Fibroblast of lung (primary cell): ENCODE measurements at regions not wholly inside any gene's neighbourhood (a gene's known extent, or its start where the extent isn't known, plus 50 kb on each side); places are given as distances from the start of the nearest gene placed in this dataset.

ENCODE experiments used
- DNase-seq, 2 donors: peaks; one replicate each; pipeline versions ENCODE4 v3.0.0 to v3.0.0-alpha.2; 2010; ENCODE audit warnings: low read depth in 2 of 2
- H2AFZ ChIP-seq: 2 replicates; pipeline ENCODE4 v1.5.1; 2012; ENCODE audit warnings: low read length, control low read depth, inconsistent platforms
- H3K27ac ChIP-seq: 2 replicates; pipeline ENCODE4 v1.5.1; 2011; ENCODE audit warnings: low read length, control low read depth; ENCODE audit not compliant: insufficient read depth
- H3K27me3 ChIP-seq: 2 replicates; pipeline ENCODE4 v1.5.1; 2011; ENCODE audit warnings: mild to moderate bottlenecking, low read length; ENCODE audit not compliant: control insufficient read depth, insufficient read depth
- H3K36me3 ChIP-seq: 2 replicates; pipeline ENCODE4 v1.5.1; 2011; ENCODE audit warnings: low read length; ENCODE audit not compliant: control insufficient read depth, insufficient read depth
- H3K4me1 ChIP-seq: 2 replicates; pipeline ENCODE4 v1.5.1; 2011; ENCODE audit warnings: low read length; ENCODE audit not compliant: control insufficient read depth, insufficient read depth; ENCODE audit errors: extremely low read depth
- H3K4me2 ChIP-seq: 2 replicates; pipeline ENCODE4 v1.5.1; 2011; ENCODE audit warnings: low read length, control low read depth; ENCODE audit not compliant: insufficient read depth; ENCODE audit errors: extremely low read depth
- H3K4me3 ChIP-seq, 4 experiments: fragments of 200-600 bp in 1 of 4; sonication (generic) in 1 of 4; replicated peaks in 1 of 4; 2 replicates each; pipeline ENCODE4 v1.5.1; 2011 to 2016; ENCODE audit warnings: low read length in 4 of 4, low read depth in 3 of 4, mild to moderate bottlenecking in 3 of 4, control low read depth in 2 of 4, inconsistent platforms in 1 of 4, mixed read lengths in 1 of 4; ENCODE audit not compliant: insufficient read depth in 1 of 4; ENCODE audit errors: control extremely low read depth in 1 of 4
- H3K79me2 ChIP-seq: 2 replicates; pipeline ENCODE4 v1.5.1; 2012; ENCODE audit warnings: mild to moderate bottlenecking, low read length, inconsistent platforms; ENCODE audit not compliant: control insufficient read depth, insufficient read depth
- H3K9ac ChIP-seq: 2 replicates; pipeline ENCODE4 v1.5.1; 2011; ENCODE audit warnings: mild to moderate bottlenecking, low read length, control low read depth; ENCODE audit not compliant: insufficient read depth
- H3K9me3 ChIP-seq: 2 replicates; pipeline ENCODE4 v1.5.1; 2012; ENCODE audit warnings: low read depth, low read length; ENCODE audit not compliant: control insufficient read depth, insufficient read depth
- H4K20me1 ChIP-seq: 2 replicates; pipeline ENCODE4 v1.5.1; 2011; ENCODE audit warnings: low read length; ENCODE audit not compliant: control insufficient read depth, insufficient read depth; ENCODE audit errors: extremely low read depth
- CTCF ChIP-seq, 2 donors: IDR thresholded peaks in 1 of 2; conservative IDR thresholded peaks in 1 of 2; 1 replicate in 1 of 2; 2 replicates in 1 of 2; pipeline ENCODE4 v1.5.1; 2011 to 2012; ENCODE audit warnings: low read length in 2 of 2, control low read depth in 1 of 2, inconsistent platforms in 1 of 2, low read depth in 1 of 2, mild to moderate bottlenecking in 1 of 2
- EZH2 ChIP-seq: IDR thresholded peaks from 2 replicates; pipeline ENCODE4 v1.5.1; 2012; ENCODE audit warnings: low read length, control low read depth, mild to moderate bottlenecking; ENCODE audit errors: missing control alignments

- Histone ChIP-seq H2AFZ (no peak overlapping the region), H3K27me3 (no peaks in the 10 kb centered on the region), H3K9me3 (no peaks in the 10 kb centered on the region), H3K4me2 (no peak overlapping the region), H3K4me3 (no peak overlapping the region), H3K4me1 (peaks cover 9% of the 10 kb centered on the region), H3K79me2 (no peaks in the 10 kb centered on the region), H3K36me3 (no peaks in the 10 kb centered on the region), H3K9ac (no peak overlapping the region), H3K27ac (peak overlapping the region; percentile 87), H4K20me1 (no peaks in the 10 kb centered on the region)
- TF ChIP-seq CTCF (conservative IDR thresholded peaks at IDR 0.05 in 1 of 2, IDR thresholded peaks at IDR 0.05 in 1 of 2; ENCODE audit: low read depth in 1 of 2, low read length in 2 of 2) (no peak), EZH2 (no peak)
- peak; percentile 76 to 86 for DNase-seq
These were observed 93.4 kb upstream of the FN1 start for GRCh38 chr2:215529271-215529670.

GRCh38 chr2:215528555-215528954 is 92.7 kb upstream of the FN1 start:
- Histone ChIP-seq H3K4me3 (no peak overlapping the region), H3K27me3 (no peaks in the 10 kb centered on the region), H3K4me1 (peaks cover 9% of the 10 kb centered on the region), H3K9me3 (no peaks in the 10 kb centered on the region), H2AFZ (no peak overlapping the region), H3K4me2 (peak overlapping the region; percentile 56), H3K27ac (peak overlapping the region; percentile 87), H3K9ac (no peak overlapping the region), H3K79me2 (no peaks in the 10 kb centered on the region), H3K36me3 (no peaks in the 10 kb centered on the region), H4K20me1 (no peaks in the 10 kb centered on the region)
- DNase-seq = peak; percentile 91 to 100
- TF ChIP-seq EZH2 (no peak), CTCF (conservative IDR thresholded peaks at IDR 0.05 in 1 of 2, IDR thresholded peaks at IDR 0.05 in 1 of 2; ENCODE audit: low read depth in 1 of 2, low read length in 2 of 2) (no peak)

- Histone ChIP-seq H3K36me3 (no peaks in the 10 kb centered on the region), H3K4me3 (no peak overlapping the region), H3K27ac (peak overlapping the region; percentile 61), H3K9me3 (no peaks in the 10 kb centered on the region), H2AFZ (no peak overlapping the region), H3K9ac (no peak overlapping the region), H4K20me1 (no peaks in the 10 kb centered on the region), H3K27me3 (no peaks in the 10 kb centered on the region), H3K4me1 (peaks cover 9% of the 10 kb centered on the region), H3K4me2 (peak overlapping the region; percentile 52), H3K79me2 (no peaks in the 10 kb centered on the region)
- peak; percentile 85 to 95 for DNase-seq
- no peak for TF ChIP-seq EZH2
- no peak for TF ChIP-seq CTCF (conservative IDR thresholded peaks at IDR 0.05 in 1 of 2, IDR thresholded peaks at IDR 0.05 in 1 of 2; ENCODE audit: low read depth in 1 of 2, low read length in 2 of 2)
These were observed 91.9 kb upstream of the FN1 start for GRCh38 chr2:215527736-215528135.
